DOHH2 (cell line): ENCODE measurements at regions not wholly inside any gene's neighbourhood (a gene's known extent, or its start where the extent isn't known, plus 50 kb on each side); places are given as distances from the start of the nearest gene placed in this dataset.

ENCODE experiments used
- H3F3A ChIP-seq: fragments of 200-600 bp; sonication (generic), shearing (Covaris generic); 2 replicates; pipeline ENCODE4 v1.6.0; 2016; ENCODE audit warnings: antibody characterized with exemption, mild to moderate bottlenecking; ENCODE audit not compliant: control insufficient read depth, insufficient read depth
- H3K27ac ChIP-seq: fragments of 200-600 bp; sonication (generic); 2 replicates; pipeline ENCODE4 v1.5.1; 2014; ENCODE audit warnings: low read depth, mild to moderate bottlenecking, low read length, moderate library complexity
- H3K27me3 ChIP-seq: fragments of 200-600 bp; sonication (generic); 2 replicates; pipeline ENCODE4 v1.6.1; 2014; ENCODE audit warnings: mild to moderate bottlenecking, low read length, mixed read lengths; ENCODE audit not compliant: control insufficient read depth
- H3K36me3 ChIP-seq: fragments of 200-600 bp; sonication (generic); 2 replicates; pipeline ENCODE4 v1.6.1; 2014; ENCODE audit warnings: mild to moderate bottlenecking, low read length, moderate library complexity, mixed read lengths; ENCODE audit not compliant: control insufficient read depth
- H3K4me1 ChIP-seq: fragments of 200-600 bp; sonication (generic); 2 replicates; pipeline ENCODE4 v1.6.1; 2014; ENCODE audit warnings: mild to moderate bottlenecking, low read length, mixed read lengths; ENCODE audit not compliant: control insufficient read depth
- H3K4me2 ChIP-seq: fragments of 200-600 bp; sonication (generic); 2 replicates; pipeline ENCODE4 v1.6.0; 2014; ENCODE audit warnings: mild to moderate bottlenecking, low read length, moderate library complexity
- H3K4me3 ChIP-seq: fragments of 200-600 bp; sonication (generic); 2 replicates; pipeline ENCODE4 v1.5.1; 2014; ENCODE audit warnings: mild to moderate bottlenecking, low read length, mixed read lengths
- H3K79me2 ChIP-seq: fragments of 200-600 bp; sonication (generic); 2 replicates; pipeline ENCODE4 v1.6.1; 2014; ENCODE audit warnings: mild to moderate bottlenecking, low read length, mixed read lengths; ENCODE audit not compliant: control insufficient read depth
- H3K9me2 ChIP-seq: fragments of 200-600 bp; sonication (generic); replicated peaks from 2 replicates; pipeline ENCODE4 v1.6.1; 2014; ENCODE audit warnings: mild to moderate bottlenecking, low read length, mixed read lengths; ENCODE audit not compliant: control insufficient read depth
- H3K9me3 ChIP-seq: fragments of 200-600 bp; sonication (generic); 2 replicates; pipeline ENCODE4 v1.6.1; 2014; ENCODE audit warnings: antibody characterized with exemption, low read length, mixed read lengths; ENCODE audit not compliant: control insufficient read depth, insufficient read depth
- H4K20me1 ChIP-seq: fragments of 200-600 bp; sonication (generic); 2 replicates; pipeline ENCODE4 v1.6.0; 2014; ENCODE audit warnings: low read depth, mild to moderate bottlenecking, antibody characterized with exemption, low read length, moderate library complexity; ENCODE audit not compliant: control insufficient read depth, insufficient read depth
- CTCF ChIP-seq: fragments of 200-600 bp; sonication (generic); IDR thresholded peaks from one replicate; pipeline ENCODE4 v1.5.1; 2014; ENCODE audit warnings: antibody characterized with exemption, mild to moderate bottlenecking, low read depth, low read length; ENCODE audit not compliant: poor library complexity, severe bottlenecking
- EZH2phosphoT487 ChIP-seq: fragments of 200-600 bp; sonication (generic); IDR thresholded peaks from 2 replicates; pipeline ENCODE4 v1.6.1; 2017; ENCODE audit warnings: borderline replicate concordance, mild to moderate bottlenecking, antibody characterized with exemption, low read length, moderate library complexity, mixed read lengths

GRCh38 chr21:15327637-15328265, 263.0 kb upstream of the NRIP1 start:
- no peak overlapping the region for H3K27ac ChIP-seq
- H3K9me3 ChIP-seq, result peaks cover 15% of the 10 kb centered on the region; the same call in 1 of the 2 replicates
- no peaks in the 10 kb centered on the region for H3K4me1 ChIP-seq
- no peak overlapping the region for H3K4me3 ChIP-seq
- H4K20me1 ChIP-seq, result no peaks in the 10 kb centered on the region
- H3K27me3 ChIP-seq, result no peaks in the 10 kb centered on the region
- no peak overlapping the region for H3K4me2 ChIP-seq
- no peaks in the 10 kb centered on the region for H3K9me2 ChIP-seq
- H3K36me3 ChIP-seq, result no peaks in the 10 kb centered on the region
- H3F3A ChIP-seq, result no peaks in the 10 kb centered on the region
- TF ChIP-seq CTCF, result no peak
- no peak for TF ChIP-seq EZH2phosphoT487
- H3K79me2 ChIP-seq, result no peaks in the 10 kb centered on the region

- no peak overlapping the region for H3K27ac ChIP-seq
- no peak for TF ChIP-seq CTCF
- no peak for TF ChIP-seq EZH2phosphoT487
- H3K9me2 ChIP-seq, result no peaks in the 10 kb centered on the region
- H4K20me1 ChIP-seq, result no peaks in the 10 kb centered on the region
- H3K27me3 ChIP-seq, result no peaks in the 10 kb centered on the region
- no peaks in the 10 kb centered on the region for H3K79me2 ChIP-seq
- no peak overlapping the region for H3K4me2 ChIP-seq
- no peaks in the 10 kb centered on the region for H3F3A ChIP-seq
- no peak overlapping the region for H3K4me3 ChIP-seq
- no peaks in the 10 kb centered on the region for H3K4me1 ChIP-seq
- no peaks in the 10 kb centered on the region for H3K36me3 ChIP-seq
- peaks cover 15% of the 10 kb centered on the region; the same call in 1 of the 2 replicates for H3K9me3 ChIP-seq
Measured at GRCh38 chr21:15329191-15329590, 264.4 kb upstream of the NRIP1 start.

- Histone ChIP-seq H3K9me3 (peaks cover 15% of the 10 kb centered on the region; the same call in 1 of the 2 replicates), H3K4me3 (no peak overlapping the region), H3K4me1 (no peaks in the 10 kb centered on the region), H3K79me2 (no peaks in the 10 kb centered on the region), H3K36me3 (no peaks in the 10 kb centered on the region), H3F3A (no peaks in the 10 kb centered on the region), H3K9me2 (no peaks in the 10 kb centered on the region), H3K4me2 (no peak overlapping the region), H3K27me3 (no peaks in the 10 kb centered on the region), H4K20me1 (no peaks in the 10 kb centered on the region), H3K27ac (no peak overlapping the region)
- TF ChIP-seq EZH2phosphoT487, result no peak
- no peak for TF ChIP-seq CTCF
Measured at GRCh38 chr21:15330872-15331271, 266.1 kb upstream of the NRIP1 start.
